22Rv1 (cell line): ENCODE measurements at regions not wholly inside any gene's neighbourhood (a gene's known extent, or its start where the extent isn't known, plus 50 kb on each side); places are given as distances from the start of the nearest gene placed in this dataset.

ENCODE experiments used
- H3K27ac ChIP-seq: fragments of 450-650 bp; 2 replicates; pipeline ENCODE4 v1.5.1; 2017
- CTCF ChIP-seq: fragments of 450-650 bp; IDR thresholded peaks from 2 replicates; pipeline ENCODE4 v1.5.1; 2017; ENCODE audit warnings: mild to moderate bottlenecking
- ZFX ChIP-seq: fragments of 450-650 bp; IDR thresholded peaks from 2 replicates; pipeline ENCODE4 v1.6.1; 2017; ENCODE audit warnings: antibody characterized with exemption, borderline replicate concordance

GRCh38 chr6:100944644-100945043, 63.5 kb upstream of the ASCC3 start:
- no peak overlapping the region for H3K27ac ChIP-seq
- TF ChIP-seq ZFX (no peak), CTCF (no peak)

- no peak for TF ChIP-seq CTCF
- no peak for TF ChIP-seq ZFX
- H3K27ac ChIP-seq: no peak overlapping the region
Measured at GRCh38 chr6:100946021-100946540, 65.0 kb upstream of the ASCC3 start.

- H3K27ac ChIP-seq: no peak overlapping the region
- TF ChIP-seq ZFX (no peak), CTCF (no peak)
Measured at GRCh38 chr6:100946711-100947110, 65.6 kb upstream of the ASCC3 start.

GRCh38 chr6:100948381-100949133, 67.4 kb upstream of the ASCC3 start:
- TF ChIP-seq CTCF (no peak), ZFX (no peak)
- no peak overlapping the region for H3K27ac ChIP-seq

GRCh38 chr6:100952006-100952405, 70.9 kb upstream of the ASCC3 start:
- no peak for TF ChIP-seq ZFX
- TF ChIP-seq CTCF: no peak
- H3K27ac ChIP-seq: no peak overlapping the region

GRCh38 chr6:100959280-100959679, 78.2 kb upstream of the ASCC3 start:
- H3K27ac ChIP-seq: no peak overlapping the region
- TF ChIP-seq CTCF: no peak
- no peak for TF ChIP-seq ZFX

- TF ChIP-seq CTCF: no peak
- TF ChIP-seq ZFX: no peak
- no peak overlapping the region for H3K27ac ChIP-seq
Measured at GRCh38 chr6:100962466-100962865, 81.3 kb upstream of the ASCC3 start.
